HEK293 (cell line): ENCODE measurements at regions not wholly inside any gene's neighbourhood (a gene's known extent, or its start where the extent isn't known, plus 50 kb on each side); places are given as distances from the start of the nearest gene placed in this dataset.

Source experiments
- CTCF ChIA-PET: fragments of 350-600 bp; formaldehyde crosslinking; extraction: SDS; loops from one replicate; lab custom pipeline; 2021; ENCODE audit warnings: antibody characterized with exemption; lab: Yijun Ruan, JAX
- POLR2A ChIA-PET: fragments of 300-600 bp; formaldehyde crosslinking; extraction: SDS; loops from one replicate; lab custom pipeline; 2020; ENCODE audit warnings: antibody characterized with exemption, inconsistent platforms; lab: Yijun Ruan, JAX
- H3K27ac ChIP-seq: fragments of 200-500 bp; sonication (Bioruptor generic); 2 replicates; pipeline ENCODE4 v1.5.1; 2014; ENCODE audit warnings: low read depth, low read length, control low read depth, inconsistent platforms; ENCODE audit errors: extremely low read depth
- H3K36me3 ChIP-seq, 2 experiments: fragments of 200-500 bp in 1 of 2; sonication (Bioruptor generic) in 1 of 2; 1 replicate in 1 of 2; 2 replicates in 1 of 2; pipeline ENCODE4 v1.5.1; 2014 to 2017; ENCODE audit warnings: inconsistent platforms in 2 of 2, low read length in 2 of 2; ENCODE audit not compliant: control insufficient read depth in 2 of 2, insufficient read depth in 1 of 2
- H3K4me1 ChIP-seq: fragments of 200-500 bp; sonication (Bioruptor generic); 2 replicates; pipeline ENCODE4 v1.5.1; 2014; ENCODE audit warnings: mild to moderate bottlenecking, low read length, inconsistent platforms; ENCODE audit not compliant: control insufficient read depth, insufficient read depth
- H3K4me3 ChIP-seq: 2 replicates; pipeline ENCODE4 v1.5.1; 2011; ENCODE audit warnings: low read depth, mild to moderate bottlenecking, control low read depth, low read length, moderate library complexity
- H3K9me3 ChIP-seq: fragments of 200-500 bp; sonication (Bioruptor generic); 2 replicates; pipeline ENCODE4 v1.5.1; 2014; ENCODE audit warnings: low read depth, low read length, inconsistent platforms; ENCODE audit not compliant: control insufficient read depth, insufficient read depth
- GLI2 ChIP-seq: fragments of 450-650 bp; formaldehyde crosslinking; IDR thresholded peaks from 2 replicates; pipeline ENCODE4; 2017; ENCODE audit warnings: missing biosample characterization, missing genetic modification characterization, low read depth, borderline replicate concordance
- KLF10 ChIP-seq: fragments of 450-650 bp; IDR thresholded peaks from 2 replicates; pipeline ENCODE4 v1.5.1; 2018; ENCODE audit warnings: missing biosample characterization, mild to moderate bottlenecking, missing genetic modification characterization
- KLF9 ChIP-seq: fragments of 450-650 bp; formaldehyde crosslinking; IDR thresholded peaks from 2 replicates; pipeline ENCODE4 v1.5.1; 2016; ENCODE audit warnings: missing biosample characterization, missing genetic modification characterization, low read depth
- MZF1 ChIP-seq: fragments of 450-650 bp; formaldehyde crosslinking; IDR thresholded peaks from 2 replicates; pipeline ENCODE4 v1.5.1; 2017; ENCODE audit warnings: missing biosample characterization, missing genetic modification characterization, borderline replicate concordance
- PATZ1 ChIP-seq: fragments of 450-650 bp; formaldehyde crosslinking; IDR thresholded peaks from 2 replicates; pipeline ENCODE4 v1.5.1; 2016; ENCODE audit warnings: missing biosample characterization, missing genetic modification characterization
- PBX3 ChIP-seq: sonication (generic); formaldehyde crosslinking; IDR thresholded peaks from 2 replicates; pipeline ENCODE4 v1.8.1; 2022; ENCODE audit warnings: mild to moderate bottlenecking, moderate library complexity, missing genetic modification reagents
- PRDM1 ChIP-seq: fragments of 450-650 bp; formaldehyde crosslinking; IDR thresholded peaks from 2 replicates; pipeline ENCODE4; 2016; ENCODE audit warnings: missing biosample characterization, missing genetic modification characterization
- RBAK ChIP-seq: fragments of 450-650 bp; formaldehyde crosslinking; IDR thresholded peaks from 2 replicates; pipeline ENCODE4 v1.5.1; 2016; ENCODE audit warnings: missing biosample characterization, missing genetic modification characterization
- SCRT2 ChIP-seq: fragments of 450-650 bp; formaldehyde crosslinking; IDR thresholded peaks from 2 replicates; pipeline ENCODE4 v1.5.1; 2016; ENCODE audit warnings: missing biosample characterization, missing genetic modification characterization
- ZBTB17 ChIP-seq: fragments of 450-650 bp; formaldehyde crosslinking; IDR thresholded peaks from 2 replicates; pipeline ENCODE4 v1.5.1; 2016; ENCODE audit warnings: missing biosample characterization, missing genetic modification characterization
- ZFHX2 ChIP-seq: fragments of 450-650 bp; formaldehyde crosslinking; conservative IDR thresholded peaks from 2 replicates; pipeline ENCODE4 v1.5.1; 2016; ENCODE audit warnings: missing biosample characterization, missing genetic modification characterization
- ZNF157 ChIP-seq: fragments of 450-650 bp; formaldehyde crosslinking; IDR thresholded peaks from 2 replicates; pipeline ENCODE4 v1.5.1; 2016; ENCODE audit warnings: missing biosample characterization, missing genetic modification characterization
- ZNF16 ChIP-seq: fragments of 450-650 bp; formaldehyde crosslinking; IDR thresholded peaks from 2 replicates; pipeline ENCODE4 v1.5.1; 2016; ENCODE audit warnings: low read depth, missing biosample characterization, missing genetic modification characterization
- ZNF184 ChIP-seq: fragments of 450-650 bp; IDR thresholded peaks from 2 replicates; pipeline ENCODE4 v1.5.1; 2018; ENCODE audit warnings: missing biosample characterization, mild to moderate bottlenecking, missing genetic modification characterization
- ZNF214 ChIP-seq: fragments of 450-650 bp; formaldehyde crosslinking; IDR thresholded peaks from 2 replicates; pipeline ENCODE4 v1.5.1; 2017; ENCODE audit warnings: missing biosample characterization, mild to moderate bottlenecking, missing genetic modification characterization, borderline replicate concordance
- ZNF248 ChIP-seq: fragments of 450-650 bp; formaldehyde crosslinking; IDR thresholded peaks from 2 replicates; pipeline ENCODE4 v1.5.1; 2017; ENCODE audit warnings: missing biosample characterization, missing genetic modification characterization
- ZNF280D ChIP-seq: fragments of 450-650 bp; formaldehyde crosslinking; IDR thresholded peaks from 2 replicates; pipeline ENCODE4 v1.5.1; 2016; ENCODE audit warnings: missing biosample characterization, missing genetic modification characterization
- ZNF391 ChIP-seq: fragments of 450-650 bp; formaldehyde crosslinking; IDR thresholded peaks from 2 replicates; pipeline ENCODE4 v1.5.1; 2016; ENCODE audit warnings: low read depth, missing biosample characterization, missing genetic modification characterization, borderline replicate concordance
- ZNF404 ChIP-seq: fragments of 450-650 bp; formaldehyde crosslinking; IDR thresholded peaks from 2 replicates; pipeline ENCODE4 v1.5.1; 2017; ENCODE audit warnings: missing biosample characterization, missing genetic modification characterization
- ZNF426 ChIP-seq: fragments of 450-650 bp; formaldehyde crosslinking; IDR thresholded peaks from 2 replicates; pipeline ENCODE4 v1.5.1; 2017; ENCODE audit warnings: missing biosample characterization, missing genetic modification characterization, mild to moderate bottlenecking, inconsistent platforms, moderate library complexity
- ZNF555 ChIP-seq: fragments of 450-650 bp; formaldehyde crosslinking; conservative IDR thresholded peaks from 2 replicates; pipeline ENCODE4 v1.5.1; 2017; ENCODE audit warnings: missing biosample characterization, mild to moderate bottlenecking, missing genetic modification characterization, inconsistent platforms
- ZNF558 ChIP-seq: fragments of 450-650 bp; formaldehyde crosslinking; IDR thresholded peaks from 2 replicates; pipeline ENCODE4 v1.5.1; 2016; ENCODE audit warnings: missing biosample characterization, missing genetic modification characterization
- ZNF560 ChIP-seq: fragments of 450-650 bp; formaldehyde crosslinking; IDR thresholded peaks from 2 replicates; pipeline ENCODE4 v1.5.1; 2017; ENCODE audit warnings: missing biosample characterization, missing genetic modification characterization, borderline replicate concordance
- ZNF580 ChIP-seq: fragments of 450-650 bp; formaldehyde crosslinking; IDR thresholded peaks from 2 replicates; pipeline ENCODE4 v1.5.1; 2016; ENCODE audit warnings: missing biosample characterization, missing genetic modification characterization
- ZNF600 ChIP-seq: fragments of 450-650 bp; formaldehyde crosslinking; IDR thresholded peaks from 2 replicates; pipeline ENCODE4 v1.5.1; 2016; ENCODE audit warnings: missing biosample characterization, missing genetic modification characterization
- ZNF654 ChIP-seq: fragments of 450-650 bp; formaldehyde crosslinking; IDR thresholded peaks from 2 replicates; pipeline ENCODE4 v1.5.1; 2016; ENCODE audit warnings: low read depth, missing biosample characterization, missing genetic modification characterization
- ZNF670 ChIP-seq: fragments of 450-650 bp; formaldehyde crosslinking; IDR thresholded peaks from 2 replicates; pipeline ENCODE4 v1.5.1; 2016; ENCODE audit warnings: missing biosample characterization, missing genetic modification characterization, low read depth
- ZNF830 ChIP-seq: fragments of 450-650 bp; IDR thresholded peaks from 2 replicates; pipeline ENCODE4 v1.5.0; 2018; ENCODE audit warnings: missing biosample characterization, missing genetic modification characterization, low read depth, mild to moderate bottlenecking, moderate library complexity
- TF ChIP-seq, protein P1 (sequence below): fragments of 450-650 bp; formaldehyde crosslinking; IDR thresholded peaks from 2 replicates; pipeline ENCODE4 v1.5.1; 2017; ENCODE audit warnings: missing biosample characterization, missing genetic modification characterization

DNA sequence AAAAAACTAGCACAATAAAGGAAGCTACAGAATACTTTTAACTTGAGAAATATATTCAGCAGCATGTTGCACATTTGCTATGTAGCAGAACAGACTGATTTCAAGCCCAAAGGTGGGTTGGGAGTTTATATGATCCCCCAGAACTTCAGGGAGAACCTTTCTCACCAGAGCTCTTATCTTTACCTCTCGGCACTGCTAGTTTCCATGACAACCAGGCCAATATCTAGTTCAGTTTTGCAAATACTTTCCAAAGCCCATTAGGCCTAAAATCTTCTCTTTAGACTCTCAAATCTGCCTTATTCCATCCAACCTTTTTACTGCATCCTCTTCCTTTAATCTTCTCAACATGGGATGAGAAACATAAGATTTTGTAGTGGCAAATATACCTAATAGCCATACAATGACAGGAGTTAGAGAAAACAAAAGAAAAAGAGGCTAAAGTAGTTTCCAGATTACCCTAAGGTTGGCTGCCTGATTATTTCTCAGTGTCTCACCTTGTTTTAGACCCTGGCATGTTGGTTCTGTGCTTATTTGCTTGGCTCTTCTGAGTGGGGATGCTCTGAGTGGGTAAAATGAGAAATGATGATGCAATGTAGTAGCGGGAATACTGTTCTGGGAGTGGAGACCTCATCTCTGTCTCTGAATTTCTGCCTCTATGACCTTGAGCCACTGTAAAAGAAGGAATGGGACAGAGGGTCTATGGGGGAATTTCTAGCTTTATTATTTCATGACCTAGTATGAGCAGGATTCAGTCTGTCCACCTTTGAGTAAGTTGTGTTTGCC lies 427.6 kb upstream of the STXBP6 start:
- H3K4me1 ChIP-seq: no peaks in the 10 kb centered on the region
- TF ChIP-seq PATZ1 (tag by site-specific recombination) (no peak), ZNF580 (tag by site-specific recombination) (no peak), ZNF600 (tag by site-specific recombination) (no peak), ZFHX2 (no peak), ZNF558 (tag by site-specific recombination) (no peak), ZNF184 (no peak), ZNF404 (tag by site-specific recombination) (no peak), ZNF830 (no peak), ZNF157 (no peak), KLF10 (tag by site-specific recombination) (no peak), ZNF391 (tag by site-specific recombination) (no peak), SCRT2 (tag by site-specific recombination) (no peak), ZBTB17 (tag by site-specific recombination) (no peak), ZNF214 (tag by site-specific recombination) (no peak), ZNF654 (tag by site-specific recombination) (no peak), RBAK (tag by site-specific recombination) (no peak), MZF1 (tag by site-specific recombination) (no peak), ZNF248 (no peak)
- CTCF ChIA-PET: no interaction called here
- H3K27ac ChIP-seq: no peak overlapping the region
- H3K4me3 ChIP-seq: no peak overlapping the region
- no peaks in the 10 kb centered on the region for H3K36me3 ChIP-seq
- POLR2A ChIA-PET: no interaction called here
- H3K9me3 ChIP-seq: no peaks in the 10 kb centered on the region

DNA sequence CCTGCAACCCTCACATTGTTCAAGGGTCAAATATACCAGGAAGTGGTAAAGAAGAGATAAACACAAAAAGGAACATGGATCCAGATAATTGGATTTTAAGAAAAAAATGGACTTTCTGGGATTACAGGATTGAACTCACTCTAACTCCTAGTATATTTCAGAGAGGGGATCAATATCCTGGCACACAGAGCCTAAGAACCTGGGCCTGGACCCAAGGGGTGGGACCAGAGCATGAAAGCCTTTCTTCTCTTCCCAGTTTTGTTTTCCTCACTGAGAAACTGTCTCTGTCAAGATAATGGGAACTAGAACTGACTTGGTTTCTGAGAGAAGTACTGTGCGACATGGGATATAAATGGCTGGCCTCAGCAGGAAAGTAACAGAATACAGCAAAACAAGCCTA lies 422.8 kb upstream of the STXBP6 start:
- no peaks in the 10 kb centered on the region for H3K4me1 ChIP-seq
- H3K27ac ChIP-seq: no peak overlapping the region
- POLR2A ChIA-PET: no interaction called here
- no peaks in the 10 kb centered on the region for H3K9me3 ChIP-seq
- CTCF ChIA-PET: no interaction called here
- H3K4me3 ChIP-seq: no peak overlapping the region
- H3K36me3 ChIP-seq: no peaks in the 10 kb centered on the region
- TF ChIP-seq MZF1 (tag by site-specific recombination) (no peak), GLI2 (tag by site-specific recombination) (no peak), PRDM1 (no peak), ZNF555 (tag by site-specific recombination) (no peak), PBX3 (CRISPR knock-in tag) (no peak), ZNF670 (tag by site-specific recombination) (no peak), ZNF280D (tag by site-specific recombination) (no peak), KLF9 (no peak), ZNF16 (no peak), ZNF426 (tag by site-specific recombination) (no peak), ZNF214 (tag by site-specific recombination) (no peak), RBAK (tag by site-specific recombination) (no peak), ZNF560 (tag by site-specific recombination) (no peak)
- TF ChIP-seq, protein P1, sequence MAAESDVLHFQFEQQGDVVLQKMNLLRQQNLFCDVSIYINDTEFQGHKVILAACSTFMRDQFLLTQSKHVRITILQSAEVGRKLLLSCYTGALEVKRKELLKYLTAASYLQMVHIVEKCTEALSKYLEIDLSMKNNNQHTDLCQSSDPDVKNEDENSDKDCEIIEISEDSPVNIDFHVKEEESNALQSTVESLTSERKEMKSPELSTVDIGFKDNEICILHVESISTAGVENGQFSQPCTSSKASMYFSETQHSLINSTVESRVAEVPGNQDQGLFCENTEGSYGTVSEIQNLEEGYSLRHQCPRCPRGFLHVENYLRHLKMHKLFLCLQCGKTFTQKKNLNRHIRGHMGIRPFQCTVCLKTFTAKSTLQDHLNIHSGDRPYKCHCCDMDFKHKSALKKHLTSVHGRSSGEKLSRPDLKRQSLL (tag by site-specific recombination): no peak
